ENCODE measurements at regions not wholly inside any gene's neighbourhood (a gene's known extent, or its start where the extent isn't known, plus 50 kb on each side); places are given as distances from the start of the nearest gene placed in this dataset.
A peak's percentile ranks its signal among the peaks of the same experiment; 100 is the strongest.

GRCh38 chr7:155965010-155965409, 152.7 kb upstream of the SHH start:
- DNase-seq (ENCODE audit: low read depth in 4 of 4, low spot score in 3 of 4), result no peak

- no peak for DNase-seq (ENCODE audit: low read depth in 4 of 4, low spot score in 3 of 4)
Observed at GRCh38 chr7:155964543-155964942, 152.3 kb upstream of the SHH start.

- DNase-seq (ENCODE audit: low read depth in 4 of 4, low spot score in 3 of 4), result no peak
Observed at GRCh38 chr7:155963771-155964195, 151.5 kb upstream of the SHH start.

GRCh38 chr7:155963356-155963755, 151.1 kb upstream of the SHH start:
- no peak for DNase-seq (ENCODE audit: low read depth in 4 of 4, low spot score in 3 of 4)

GRCh38 chr7:155962968-155963300, 150.7 kb upstream of the SHH start:
- no peak for DNase-seq (ENCODE audit: low read depth in 4 of 4, low spot score in 3 of 4)

- no peak for DNase-seq (ENCODE audit: low read depth in 4 of 4, low spot score in 3 of 4)
Observed at GRCh38 chr7:155962191-155962967, 150.1 kb upstream of the SHH start.

GRCh38 chr7:155961241-155962190, 149.3 kb upstream of the SHH start:
- DNase-seq (ENCODE audit: low read depth in 4 of 4, low spot score in 3 of 4), result peak in 3 of 4 donors; percentile 3 to 27 (median 14)

GRCh38 chr7:155959894-155960293, 147.6 kb upstream of the SHH start:
- no peak for DNase-seq (ENCODE audit: low read depth in 4 of 4, low spot score in 3 of 4)

GRCh38 chr7:155956977-155957376, 144.7 kb upstream of the SHH start:
- no peak for DNase-seq (ENCODE audit: low read depth in 4 of 4, low spot score in 3 of 4)

GRCh38 chr7:155955367-155955635, 143.0 kb upstream of the SHH start:
- no peak for DNase-seq (ENCODE audit: low read depth in 4 of 4, low spot score in 3 of 4)

GRCh38 chr7:155954550-155955366, 142.5 kb upstream of the SHH start:
- no peak for DNase-seq (ENCODE audit: low read depth in 4 of 4, low spot score in 3 of 4)

GRCh38 chr7:155953781-155954549, 141.7 kb upstream of the SHH start:
- DNase-seq (ENCODE audit: low read depth in 4 of 4, low spot score in 3 of 4), result no peak

GRCh38 chr7:155953501-155953778, 141.2 kb upstream of the SHH start:
- no peak for DNase-seq (ENCODE audit: low read depth in 4 of 4, low spot score in 3 of 4)

GRCh38 chr7:155951554-155952158, 139.4 kb upstream of the SHH start:
- DNase-seq (ENCODE audit: low read depth in 4 of 4, low spot score in 3 of 4), result no peak

GRCh38 chr7:155950898-155951553, 138.8 kb upstream of the SHH start:
- no peak for DNase-seq (ENCODE audit: low read depth in 4 of 4, low spot score in 3 of 4)

- DNase-seq (ENCODE audit: low read depth in 4 of 4, low spot score in 3 of 4), result no peak
Observed at GRCh38 chr7:155948845-155949244, 136.6 kb upstream of the SHH start.

- DNase-seq (ENCODE audit: low read depth in 4 of 4, low spot score in 3 of 4), result no peak
Observed at GRCh38 chr7:155948423-155948822, 136.2 kb upstream of the SHH start.

- DNase-seq (ENCODE audit: low read depth in 4 of 4, low spot score in 3 of 4), result no peak
Observed at GRCh38 chr7:155947051-155947450, 134.8 kb upstream of the SHH start.

GRCh38 chr7:155945670-155946325, 133.5 kb upstream of the SHH start:
- no peak for DNase-seq (ENCODE audit: low read depth in 4 of 4, low spot score in 3 of 4)
